RCC 7860 (cell line): ENCODE measurements at regions not wholly inside any gene's neighbourhood (a gene's known extent, or its start where the extent isn't known, plus 50 kb on each side); places are given as distances from the start of the nearest gene placed in this dataset.

Experiments used
- DNase-seq: peaks from one replicate; pipeline ENCODE4 v3.0.0-alpha.2; 2015; ENCODE audit warnings: low spot score
- FAIRE-seq: peaks from 2 replicates; lab custom pipeline; 2012; peaks lifted over from hg19 to GRCh38; lab: Jason Lieb, UNC

GRCh38 chr9:129370770-129371169, 192.7 kb upstream of the IER5L start:
- FAIRE-seq = no peak
- DNase-seq = no peak

GRCh38 chr9:129368444-129368978, 190.4 kb upstream of the IER5L start:
- FAIRE-seq = no peak
- no peak for DNase-seq

- no peak for FAIRE-seq
- DNase-seq = no peak
These were observed 189.2 kb upstream of the IER5L start for GRCh38 chr9:129367287-129367686.

GRCh38 chr9:129365196-129365595, 187.1 kb upstream of the IER5L start:
- no peak for FAIRE-seq
- no peak for DNase-seq

GRCh38 chr9:129363216-129363873, 185.3 kb upstream of the IER5L start:
- DNase-seq (no peak), FAIRE-seq (no peak)

- no peak for FAIRE-seq
- DNase-seq = no peak
These were observed 184.4 kb upstream of the IER5L start for GRCh38 chr9:129362287-129363000.

- FAIRE-seq (no peak), DNase-seq (no peak)
These were observed 183.1 kb upstream of the IER5L start for GRCh38 chr9:129361196-129361595.

- no peak for DNase-seq
- no peak for FAIRE-seq
These were observed 182.0 kb upstream of the IER5L start for GRCh38 chr9:129359916-129360536.

GRCh38 chr9:129359162-129359811, 181.2 kb upstream of the IER5L start:
- DNase-seq = no peak
- no peak for FAIRE-seq

- FAIRE-seq = no peak
These were observed 180.6 kb upstream of the IER5L start for GRCh38 chr9:129358621-129359154.

GRCh38 chr9:129357773-129358245, 179.7 kb upstream of the IER5L start:
- DNase-seq (no peak), FAIRE-seq (no peak)

More at GRCh38 chr9:129358621-129359154, 180.6 kb upstream of the IER5L start:
- no peak for DNase-seq

- no peak for DNase-seq
- FAIRE-seq = no peak
These were observed 179.1 kb upstream of the IER5L start for GRCh38 chr9:129356871-129357772.

- FAIRE-seq (no peak), DNase-seq (no peak)
These were observed 177.6 kb upstream of the IER5L start for GRCh38 chr9:129355631-129356030.

GRCh38 chr9:129354498-129354897, 176.4 kb upstream of the IER5L start:
- DNase-seq (no peak), FAIRE-seq (no peak)

GRCh38 chr9:129353697-129354336, 175.8 kb upstream of the IER5L start:
- no peak for FAIRE-seq
- DNase-seq = no peak

- no peak for FAIRE-seq
These were observed 174.2 kb upstream of the IER5L start for GRCh38 chr9:129352146-129352865.

GRCh38 chr9:129351642-129352145, 173.6 kb upstream of the IER5L start:
- DNase-seq = no peak

More at GRCh38 chr9:129352146-129352865, 174.2 kb upstream of the IER5L start:
- no peak for DNase-seq

GRCh38 chr9:129351058-129351641, 173.1 kb upstream of the IER5L start:
- FAIRE-seq (no peak), DNase-seq (no peak)

More at GRCh38 chr9:129351642-129352145, 173.6 kb upstream of the IER5L start:
- FAIRE-seq = no peak
